ENCODE measurements at regions not wholly inside any gene's neighbourhood (a gene's known extent, or its start where the extent isn't known, plus 50 kb on each side); places are given as distances from the start of the nearest gene placed in this dataset.

DNA sequence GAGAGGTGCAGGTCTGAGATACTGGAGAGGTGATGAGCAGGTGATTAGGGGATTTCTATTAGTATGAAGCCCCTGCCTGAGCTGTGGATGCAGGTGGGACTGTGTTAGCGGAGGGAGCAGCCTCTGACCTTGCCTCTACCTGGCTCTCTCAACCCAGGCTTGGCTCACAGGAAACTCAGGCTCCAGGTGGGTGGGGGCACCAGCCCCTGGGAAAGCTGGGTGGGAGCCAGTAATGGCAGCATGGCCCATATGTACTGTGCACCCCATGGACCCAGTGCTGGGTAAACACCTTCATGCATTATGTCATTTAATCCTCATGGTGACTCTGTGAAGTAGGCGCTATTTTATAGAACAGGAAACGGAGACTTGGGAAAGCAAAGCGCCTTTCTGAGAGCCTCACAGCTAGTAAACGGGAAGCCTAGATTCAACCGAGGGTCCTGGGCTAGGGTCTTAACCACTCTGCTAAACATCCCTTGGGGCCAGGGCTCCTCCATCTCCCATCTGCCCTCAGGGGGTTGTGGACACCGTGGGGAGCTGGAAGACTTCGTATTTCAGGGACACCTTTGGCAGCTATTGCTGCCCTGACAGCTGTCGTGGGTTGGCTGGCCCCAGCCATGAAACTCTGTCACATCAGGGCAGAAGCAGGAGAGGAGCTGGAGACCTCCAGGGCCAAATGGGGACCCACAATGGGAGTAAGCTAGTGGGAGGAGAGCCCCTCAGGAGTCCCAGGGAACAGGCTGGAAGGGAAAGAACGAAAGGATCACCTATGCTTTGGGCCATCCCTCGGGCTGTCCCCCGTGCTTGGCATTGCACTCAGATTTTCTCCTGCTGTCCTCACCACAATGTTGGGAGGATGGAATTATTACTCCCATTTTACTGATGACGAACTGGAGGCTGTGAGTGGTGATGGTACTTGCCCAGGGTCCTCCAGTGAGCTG, 59.6 kb upstream of the CSF3R start:
- DNase-seq = no peak

DNA sequence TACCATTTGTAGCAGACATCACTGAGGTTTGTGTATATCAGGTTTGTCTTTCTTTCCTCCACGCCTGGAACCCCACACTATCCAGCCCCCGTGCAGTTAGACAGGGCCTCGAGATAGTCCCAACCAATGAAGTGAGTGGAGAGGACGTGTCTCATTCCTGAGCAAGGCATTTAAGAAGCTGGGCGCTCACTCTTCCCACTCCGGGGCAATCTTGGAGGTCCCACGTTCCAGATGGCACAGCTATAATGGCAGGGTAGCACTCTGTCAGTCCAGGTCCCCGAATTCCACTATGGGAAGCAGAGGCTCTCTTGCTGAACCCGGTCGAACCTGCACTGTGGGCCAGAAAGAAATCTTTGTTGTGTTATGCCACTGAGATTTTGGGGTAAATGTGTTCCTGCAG, 57.3 kb upstream of the CSF3R start:
- no peak for DNase-seq

DNA sequence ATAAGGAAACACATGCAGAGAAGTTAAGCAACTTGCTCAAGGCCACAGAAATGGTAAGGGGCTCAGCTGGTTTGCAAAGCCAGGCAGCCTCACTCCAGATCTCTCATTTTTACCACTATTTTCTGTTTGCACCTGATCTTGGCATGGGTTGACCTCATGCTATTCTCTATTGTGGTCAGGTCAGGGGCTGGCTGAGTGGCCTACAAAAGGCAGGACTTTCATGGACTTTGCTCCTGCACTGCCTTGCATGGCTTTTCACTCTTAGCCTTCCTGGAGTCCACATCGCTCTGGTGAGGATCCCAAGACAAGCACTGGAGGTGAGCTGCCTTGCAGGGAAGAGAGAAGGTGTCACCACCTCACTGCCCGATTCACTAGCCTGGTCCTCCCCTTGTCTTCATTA, 56.8 kb upstream of the CSF3R start:
- DNase-seq = no peak

DNA sequence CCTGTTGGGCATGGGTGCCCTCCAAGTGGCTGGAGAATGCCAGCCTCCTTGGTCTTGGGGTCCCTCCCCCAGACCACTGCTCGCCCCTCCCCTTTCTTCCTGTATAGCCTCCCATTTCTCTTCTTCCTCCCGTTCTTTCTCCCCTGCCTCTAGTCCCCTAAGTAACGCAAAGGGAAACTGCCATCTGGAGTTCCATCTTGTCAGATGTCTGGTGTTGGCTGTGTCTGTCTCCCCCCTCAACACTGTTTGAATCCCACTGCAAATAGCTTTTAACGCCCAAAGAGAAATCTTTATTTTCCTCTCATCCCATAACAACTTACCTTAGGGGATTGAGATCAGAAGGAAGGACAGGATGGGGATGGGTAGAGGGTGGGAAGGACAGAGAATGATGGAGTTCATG, 55.3 kb upstream of the CSF3R start:
- no peak for DNase-seq

DNA sequence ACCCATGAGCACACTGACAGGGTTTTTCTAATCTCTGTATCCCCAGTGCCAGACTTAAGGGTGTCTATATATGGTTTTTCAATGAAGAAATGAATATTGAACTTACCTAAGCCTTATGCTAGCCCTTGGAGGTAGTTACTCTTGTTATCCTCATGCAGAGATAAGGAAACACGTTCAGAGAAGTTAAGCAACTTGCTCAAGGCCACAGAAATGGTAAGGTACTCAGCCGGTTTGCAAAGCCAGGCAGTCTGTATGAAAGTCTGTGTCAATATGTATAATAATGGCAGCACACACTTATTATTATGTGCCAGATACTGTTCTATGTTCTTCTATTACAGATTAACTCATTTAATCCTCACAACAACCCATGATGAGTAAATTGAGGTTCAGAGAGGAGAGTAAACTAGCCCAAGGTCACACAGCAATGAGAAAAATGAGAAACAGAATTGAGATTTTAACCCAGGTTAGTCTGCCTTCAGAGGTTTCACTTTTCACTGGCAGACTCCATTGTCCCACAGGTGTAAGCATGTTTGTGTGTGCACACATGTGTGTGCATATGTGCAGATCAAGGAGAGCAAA, 54.6 kb upstream of the CSF3R start:
- DNase-seq = no peak

DNA sequence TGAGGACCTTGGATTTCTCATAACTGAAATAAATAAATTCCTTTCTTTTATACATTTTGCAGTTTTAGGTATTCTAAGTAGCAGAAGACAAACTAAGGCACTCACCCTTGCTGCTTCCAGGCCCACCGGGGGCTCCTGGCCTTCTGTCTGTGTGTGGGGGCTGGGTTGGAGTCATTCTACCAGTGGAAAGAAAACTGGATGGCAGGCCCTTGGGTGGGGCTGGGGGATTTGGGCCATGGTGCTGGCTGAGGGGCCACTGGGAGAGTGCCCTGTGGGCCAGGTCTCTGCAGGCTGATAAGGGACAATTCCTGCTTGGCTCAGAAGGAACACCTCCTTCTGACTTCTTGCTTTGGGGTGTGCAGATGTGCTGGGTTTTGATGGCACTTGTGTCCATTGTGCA, 54.0 kb upstream of the CSF3R start:
- no peak for DNase-seq

DNA sequence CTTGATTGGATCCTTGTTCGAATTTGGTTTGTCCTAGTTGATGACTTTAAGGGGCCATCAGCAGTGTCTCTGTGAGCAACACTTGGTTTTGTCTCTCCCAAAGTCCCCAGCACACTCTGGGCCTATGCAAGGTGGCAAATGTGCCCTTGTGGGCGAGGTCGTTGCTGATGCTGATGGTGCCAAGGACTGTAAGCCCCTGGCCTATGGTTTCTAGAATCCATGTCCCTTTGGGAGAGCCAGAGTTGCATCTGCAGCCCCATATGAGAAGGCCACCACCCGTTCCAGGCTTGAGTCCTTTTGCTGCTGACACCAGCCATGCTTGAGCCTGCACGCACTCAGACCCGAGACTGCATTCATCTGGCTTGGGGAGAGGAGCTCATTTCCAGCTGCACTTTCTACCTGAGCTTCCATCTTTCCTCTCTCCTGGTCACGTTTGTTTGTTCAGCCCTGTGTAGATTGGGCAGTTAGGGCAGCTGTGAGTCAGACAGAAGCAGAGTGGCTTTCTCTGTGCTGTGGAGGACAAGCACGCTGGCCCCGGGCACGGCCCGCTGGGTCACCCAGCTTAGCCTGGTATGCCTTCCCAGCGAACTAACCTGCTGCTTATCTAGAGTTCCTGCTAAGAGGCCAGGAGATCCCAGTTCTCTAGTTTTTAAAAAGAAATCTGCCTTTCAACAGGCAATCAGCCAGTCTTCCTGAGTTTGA, 52.1 kb upstream of the CSF3R start:
- no peak for DNase-seq

DNA sequence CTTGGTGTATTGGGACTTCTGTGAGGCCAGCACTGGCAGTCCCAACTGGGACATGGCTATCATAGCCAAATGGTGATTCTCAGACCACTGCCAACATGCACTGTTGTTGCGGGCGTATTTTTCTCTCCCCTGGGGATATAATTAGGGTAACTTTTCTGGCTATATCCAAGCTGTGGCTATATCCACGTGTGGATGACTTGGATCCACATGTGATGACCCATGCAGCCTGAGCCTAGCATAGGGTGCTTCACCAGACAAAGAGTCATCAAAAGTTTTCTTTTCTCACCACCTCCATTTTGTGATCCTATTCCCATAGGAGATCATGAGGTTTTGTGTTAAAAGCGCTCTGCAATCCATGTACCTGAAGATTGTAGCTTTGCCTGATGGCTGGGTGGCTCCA, 51.2 kb upstream of the CSF3R start:
- DNase-seq = no peak

DNA sequence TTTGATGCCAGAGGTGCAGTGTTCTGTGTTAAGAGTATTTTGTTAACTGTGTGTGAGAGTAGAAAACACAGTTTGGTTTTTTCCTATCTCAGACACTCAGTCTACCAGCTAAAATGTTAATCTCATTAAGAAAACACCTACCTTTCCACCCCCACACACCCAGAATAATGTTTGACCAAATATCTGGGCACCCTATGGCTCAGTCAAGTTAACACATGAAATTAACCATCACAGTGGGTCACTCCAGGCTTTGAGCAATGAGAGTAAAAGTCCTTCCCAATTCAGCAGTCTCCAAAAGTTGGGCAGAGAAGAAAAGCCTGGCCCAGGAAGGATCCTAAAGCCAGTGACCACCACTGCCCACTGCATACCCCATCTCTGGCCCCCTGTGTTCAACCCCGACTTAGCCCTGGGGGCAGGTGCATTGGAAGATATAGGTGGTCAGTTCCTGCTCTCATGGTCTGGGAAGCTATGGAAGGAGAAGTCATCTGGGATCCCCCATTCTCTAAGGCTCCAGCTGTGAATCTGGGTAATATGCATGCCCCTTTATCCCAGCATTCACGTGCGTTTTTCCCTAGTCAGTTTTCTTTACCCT, 50.2 kb upstream of the CSF3R start:
- DNase-seq = no peak
